Right atrium auricular region (tissue), 2 donors: ENCODE measurements at regions not wholly inside any gene's neighbourhood (a gene's known extent, or its start where the extent isn't known, plus 50 kb on each side); places are given as distances from the start of the nearest gene placed in this dataset.

Experiments
- DNase-seq: peaks from one replicate; pipeline ENCODE4 v3.0.0-alpha.2; 2019; ENCODE audit warnings: low spot score
- H3K27ac ChIP-seq, 2 donors: fragments of 200-600 bp; sonication (generic); 1 replicate in 1 of 2; 2 replicates in 1 of 2; pipeline ENCODE4 v1.5.1; 2016 to 2019
- H3K27me3 ChIP-seq, 2 donors: fragments of 200-600 bp; sonication (generic); one replicate each; pipeline versions ENCODE4 v1.5.1 to v1.6.0; 2017 to 2019
- H3K36me3 ChIP-seq: fragments of 200-600 bp; sonication (generic); one replicate; pipeline ENCODE4 v1.5.1; 2016
- H3K4me1 ChIP-seq, 2 donors: fragments of 200-600 bp; sonication (generic); one replicate each; pipeline versions ENCODE4 v1.5.1 to v1.6.0; 2017 to 2019
- H3K4me3 ChIP-seq, 2 donors: fragments of 200-600 bp; sonication (generic); 1 replicate in 1 of 2; 2 replicates in 1 of 2; pipeline ENCODE4 v1.5.1; 2017 to 2019; ENCODE audit warnings: mild to moderate bottlenecking in 1 of 2, moderate library complexity in 1 of 2
- H3K9me3 ChIP-seq, 2 donors: fragments of 200-600 bp; sonication (generic); one replicate each; pipeline ENCODE4 v1.5.1; 2019
- CTCF ChIP-seq, 2 donors: fragments of 200-600 bp; sonication (generic); IDR thresholded peaks; one replicate each; pipeline ENCODE4 v1.5.1; 2019; ENCODE audit warnings: antibody characterized with exemption in 2 of 2

GRCh38 chr1:188903241-188903640, 1574.4 kb downstream of the BRINP3 start:
- no peak overlapping the region for H3K27ac ChIP-seq
- no peak for TF ChIP-seq CTCF (IDR thresholded peaks at IDR 0.05)
- no peaks in the 10 kb centered on the region for H3K27me3 ChIP-seq
- no peak for DNase-seq
- H3K4me3 ChIP-seq: no peak overlapping the region
- H3K9me3 ChIP-seq: no peaks in the 10 kb centered on the region
- H3K4me1 ChIP-seq: no peaks in the 10 kb centered on the region
- H3K36me3 ChIP-seq: no peaks in the 10 kb centered on the region

GRCh38 chr1:188904201-188904600, 1573.5 kb downstream of the BRINP3 start:
- Histone ChIP-seq H3K27me3 (no peaks in the 10 kb centered on the region), H3K9me3 (no peaks in the 10 kb centered on the region), H3K36me3 (no peaks in the 10 kb centered on the region), H3K4me3 (no peak overlapping the region), H3K4me1 (no peaks in the 10 kb centered on the region), H3K27ac (no peak overlapping the region)
- DNase-seq: no peak
- TF ChIP-seq CTCF (IDR thresholded peaks at IDR 0.05): no peak

GRCh38 chr1:188906921-188907641, 1570.6 kb downstream of the BRINP3 start:
- no peak for DNase-seq
- Histone ChIP-seq H3K27me3 (no peaks in the 10 kb centered on the region), H3K36me3 (no peaks in the 10 kb centered on the region), H3K4me3 (no peak overlapping the region), H3K9me3 (peaks cover 0 to 1% of the 10 kb centered on the region in 2 donors), H3K27ac (no peak overlapping the region), H3K4me1 (no peaks in the 10 kb centered on the region)
- TF ChIP-seq CTCF (IDR thresholded peaks at IDR 0.05): no peak

GRCh38 chr1:188930382-188930781, 1547.3 kb downstream of the BRINP3 start:
- Histone ChIP-seq H3K9me3 (no peaks in the 10 kb centered on the region), H3K36me3 (no peaks in the 10 kb centered on the region)

GRCh38 chr1:188931506-188931905, 1546.2 kb downstream of the BRINP3 start:
- no peak for TF ChIP-seq CTCF (IDR thresholded peaks at IDR 0.05)
- Histone ChIP-seq H3K27me3 (no peaks in the 10 kb centered on the region), H3K4me3 (no peak overlapping the region), H3K36me3 (no peaks in the 10 kb centered on the region), H3K4me1 (no peaks in the 10 kb centered on the region), H3K9me3 (no peaks in the 10 kb centered on the region), H3K27ac (no peak overlapping the region)
- DNase-seq: no peak

More at GRCh38 chr1:188930382-188930781, 1547.3 kb downstream of the BRINP3 start:
- no peak overlapping the region for H3K27ac ChIP-seq
- H3K27me3 ChIP-seq: no peaks in the 10 kb centered on the region
- H3K4me3 ChIP-seq: no peak overlapping the region
- DNase-seq: no peak
- H3K4me1 ChIP-seq: no peaks in the 10 kb centered on the region
- no peak for TF ChIP-seq CTCF (IDR thresholded peaks at IDR 0.05)
